ENCODE measurements at regions not wholly inside any gene's neighbourhood (a gene's known extent, or its start where the extent isn't known, plus 50 kb on each side); places are given as distances from the start of the nearest gene placed in this dataset.
"Not testable (repeated sequence)": the region's sequence is repeated elsewhere in the genome, so short reads cannot be mapped to it uniquely, and the experiment has no call there.

DNA sequence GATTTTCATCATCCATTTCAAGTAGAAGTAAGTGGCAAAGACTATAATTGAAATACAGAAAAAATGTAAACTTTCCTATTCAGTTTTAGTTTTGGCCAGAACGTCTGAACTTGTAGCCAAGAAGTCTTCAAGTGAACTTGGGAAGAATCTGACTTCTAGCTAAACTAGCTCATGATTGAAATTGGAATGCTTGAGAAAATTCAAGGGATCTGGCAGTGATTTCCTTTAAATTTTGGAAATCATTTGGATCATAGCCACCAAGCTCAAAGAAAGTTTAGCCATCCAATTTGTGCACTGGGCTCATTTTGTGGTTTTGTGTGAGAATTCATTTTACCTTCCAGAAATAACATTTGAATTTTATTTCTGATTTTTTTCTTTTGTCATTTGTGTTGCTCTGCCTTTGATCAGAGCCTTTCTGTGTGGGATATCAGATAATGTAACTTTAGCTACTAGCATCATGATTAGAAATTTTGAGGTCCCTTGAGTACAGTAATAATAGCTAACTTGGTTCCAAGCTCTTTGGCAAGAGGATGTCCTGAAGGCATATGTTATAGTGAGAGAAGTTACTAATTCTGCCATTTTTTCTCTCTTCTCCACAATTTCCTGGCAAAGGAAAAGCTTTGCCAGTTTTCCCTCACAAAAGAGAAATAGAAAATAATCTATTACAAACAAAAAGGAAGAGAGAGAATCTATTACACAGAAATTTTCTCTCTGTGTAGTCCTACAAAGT lies 2123.7 kb upstream of the RAG2 start:
- H3K27me3 Mint-ChIP-seq = no peaks in the 10 kb centered on the region
- no peaks in the 10 kb centered on the region for H3K4me1 Mint-ChIP-seq
- ATAC-seq (no peak), DNase-seq (no peak)
- no peak overlapping the region for H3K27ac Mint-ChIP-seq
- H3K9me3 Mint-ChIP-seq = peaks cover 7% of the 10 kb centered on the region
- H3K36me3 Mint-ChIP-seq (ENCODE audit: low read depth) = no peaks in the 10 kb centered on the region
- H3K4me3 Mint-ChIP-seq = no peak overlapping the region

DNA sequence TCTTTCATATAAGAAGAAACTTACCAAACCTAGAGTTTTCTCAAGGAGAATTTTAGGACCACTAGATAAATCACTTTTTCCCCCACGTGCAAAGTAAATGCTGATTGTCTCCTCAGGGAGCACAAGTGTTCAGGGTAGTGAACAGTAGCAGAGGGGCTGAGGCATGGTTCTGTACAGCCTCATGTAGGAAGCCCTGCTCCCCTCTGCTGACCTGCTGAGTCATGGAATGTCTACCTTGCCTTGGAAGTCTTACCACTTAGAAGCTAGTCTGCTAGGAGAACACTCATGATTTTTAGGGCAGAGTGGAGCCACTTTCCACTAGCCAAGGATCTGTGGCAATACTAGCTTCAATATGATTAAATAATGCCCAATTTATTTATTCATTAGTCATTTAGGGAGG lies 2120.6 kb upstream of the RAG2 start:
- no peaks in the 10 kb centered on the region for H3K4me1 Mint-ChIP-seq
- H3K4me3 Mint-ChIP-seq = no peak overlapping the region
- ATAC-seq (no peak), DNase-seq (no peak)
- H3K27me3 Mint-ChIP-seq = no peaks in the 10 kb centered on the region
- H3K36me3 Mint-ChIP-seq (ENCODE audit: low read depth) = no peaks in the 10 kb centered on the region
- H3K27ac Mint-ChIP-seq = no peak overlapping the region
- H3K9me3 Mint-ChIP-seq = peaks cover 14% of the 10 kb centered on the region

DNA sequence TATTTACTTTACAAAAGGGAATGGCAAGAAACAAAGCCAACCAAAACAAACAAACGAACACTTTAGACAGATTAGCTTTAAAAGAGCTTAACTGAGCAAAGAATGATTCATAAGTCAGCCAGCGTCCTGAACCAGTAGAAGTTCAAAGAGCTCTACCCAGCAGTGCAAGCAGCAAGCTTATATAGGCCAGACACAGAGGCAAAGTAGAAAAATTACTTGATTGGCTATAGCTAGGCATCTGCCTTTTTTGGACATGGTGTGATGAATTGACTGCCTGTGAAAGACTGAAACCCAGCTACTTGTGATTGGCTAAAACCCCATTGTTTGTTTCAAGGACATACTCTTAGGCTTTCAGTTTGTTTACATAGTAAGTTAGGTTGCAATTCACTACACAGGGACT lies 2120.0 kb upstream of the RAG2 start:
- H3K27me3 Mint-ChIP-seq = no peaks in the 10 kb centered on the region
- no peaks in the 10 kb centered on the region for H3K4me1 Mint-ChIP-seq
- peaks cover 13% of the 10 kb centered on the region for H3K9me3 Mint-ChIP-seq
- no peak for ATAC-seq
- no peak overlapping the region for H3K27ac Mint-ChIP-seq
- no peak overlapping the region for H3K4me3 Mint-ChIP-seq
- H3K36me3 Mint-ChIP-seq (ENCODE audit: low read depth) = no peaks in the 10 kb centered on the region
- no peak for DNase-seq

DNA sequence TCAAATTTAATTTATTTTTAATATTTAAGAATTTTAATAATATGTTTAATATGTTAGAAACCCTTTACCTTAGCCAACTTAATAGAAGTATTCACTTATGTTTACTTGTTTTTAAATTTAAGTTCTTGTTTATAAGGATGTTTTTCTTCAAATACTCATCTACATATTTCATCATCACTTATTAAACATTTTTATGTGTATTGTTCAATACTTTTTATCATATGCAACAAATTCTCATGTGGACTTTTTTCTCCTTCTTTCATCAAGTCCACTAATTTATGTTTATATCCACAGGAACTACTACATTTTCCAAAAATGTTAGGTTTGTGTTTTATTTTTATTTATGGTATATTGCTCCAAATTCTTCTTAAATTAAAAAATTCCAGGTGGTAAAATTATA lies 2113.1 kb upstream of the RAG2 start:
- no peaks in the 10 kb centered on the region for H3K4me1 Mint-ChIP-seq
- H3K9me3 Mint-ChIP-seq = peaks cover 21% of the 10 kb centered on the region
- no peaks in the 10 kb centered on the region for H3K36me3 Mint-ChIP-seq (ENCODE audit: low read depth)
- no peaks in the 10 kb centered on the region for H3K27me3 Mint-ChIP-seq
- no peak overlapping the region for H3K4me3 Mint-ChIP-seq
- no peak for ATAC-seq
- DNase-seq = no peak
- no peak overlapping the region for H3K27ac Mint-ChIP-seq

GRCh38 chr11:38710262-38710661 lies 2112.2 kb upstream of the RAG2 start:
- Mint-ChIP-seq H3K4me1 (no peaks in the 10 kb centered on the region), H3K9me3 (peaks cover 17% of the 10 kb centered on the region), H3K27me3 (no peaks in the 10 kb centered on the region), H3K36me3 (ENCODE audit: low read depth) (no peaks in the 10 kb centered on the region), H3K27ac (no peak overlapping the region), H3K4me3 (no peak overlapping the region)
- ATAC-seq (no peak), DNase-seq (no peak)

- no peak overlapping the region for H3K4me3 Mint-ChIP-seq
- H3K4me1 Mint-ChIP-seq = no peaks in the 10 kb centered on the region
- no peaks in the 10 kb centered on the region for H3K27me3 Mint-ChIP-seq
- DNase-seq (no peak), ATAC-seq (no peak)
- no peak overlapping the region for H3K27ac Mint-ChIP-seq
- H3K9me3 Mint-ChIP-seq = peaks cover 9% of the 10 kb centered on the region
- H3K36me3 Mint-ChIP-seq (ENCODE audit: low read depth) = no peaks in the 10 kb centered on the region
Measured at GRCh38 chr11:38700111-38700510, 2102.1 kb upstream of the RAG2 start.

DNA sequence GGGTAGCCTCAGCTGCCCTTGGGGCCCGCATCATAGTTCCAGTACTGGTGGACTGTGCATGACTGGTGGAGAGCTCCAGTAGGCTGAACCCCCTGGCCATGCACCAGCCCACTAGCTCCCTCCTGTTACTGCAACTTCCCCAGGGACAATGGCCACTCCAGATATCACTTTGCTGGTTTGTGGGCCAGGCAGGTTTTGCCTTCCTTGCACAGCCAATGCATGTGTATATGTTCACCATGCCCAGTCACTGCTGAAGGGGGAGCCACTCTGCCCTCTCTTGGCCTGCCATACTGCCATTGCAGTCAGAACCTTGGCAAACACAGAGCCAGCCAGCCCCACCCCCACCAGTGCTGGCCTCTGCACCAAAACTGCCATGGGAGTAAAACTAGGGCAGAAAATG lies 2095.3 kb upstream of the RAG2 start:
- ATAC-seq (no peak), DNase-seq (no peak)
- Mint-ChIP-seq H3K36me3 (ENCODE audit: low read depth) (no peaks in the 10 kb centered on the region), H3K9me3 (peaks cover 22% of the 10 kb centered on the region), H3K27ac (no peak overlapping the region), H3K27me3 (no peaks in the 10 kb centered on the region), H3K4me1 (no peaks in the 10 kb centered on the region), H3K4me3 (no peak overlapping the region)

DNA sequence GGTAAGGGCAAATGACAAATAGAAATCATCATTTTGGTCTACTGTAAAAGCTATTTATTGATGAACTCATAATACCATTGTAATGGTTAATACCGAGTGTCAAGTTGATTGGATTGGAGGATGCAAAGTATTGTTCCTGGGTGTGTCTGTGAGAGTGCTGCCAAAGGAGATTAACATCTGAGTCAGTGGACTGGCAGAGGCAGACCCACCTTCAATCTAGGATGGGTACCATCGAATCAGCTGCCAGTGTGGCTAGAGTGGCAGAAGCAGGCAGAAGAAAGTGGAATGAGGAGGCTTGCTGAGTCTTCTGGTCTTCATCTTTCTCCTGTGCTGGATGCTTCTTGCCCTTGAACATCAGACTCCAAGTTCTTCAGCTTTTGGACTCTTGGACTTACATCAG lies 2092.2 kb upstream of the RAG2 start:
- not testable (repeated sequence) for H3K36me3 Mint-ChIP-seq (ENCODE audit: low read depth); H3K4me3 Mint-ChIP-seq; ATAC-seq; DNase-seq; H3K27ac Mint-ChIP-seq; H3K27me3 Mint-ChIP-seq; H3K4me1 Mint-ChIP-seq
- peaks cover 14% of the 10 kb centered on the region for H3K9me3 Mint-ChIP-seq

GRCh38 chr11:38687008-38687407 lies 2089.0 kb upstream of the RAG2 start:
- Mint-ChIP-seq H3K9me3 (peaks cover under 1% of the 10 kb centered on the region), H3K36me3 (ENCODE audit: low read depth) (no peaks in the 10 kb centered on the region)

GRCh38 chr11:38683484-38683883 lies 2085.4 kb upstream of the RAG2 start:
- peaks cover 19% of the 10 kb centered on the region for H3K9me3 Mint-ChIP-seq
- H3K27me3 Mint-ChIP-seq = no peaks in the 10 kb centered on the region
- H3K36me3 Mint-ChIP-seq (ENCODE audit: low read depth) = no peaks in the 10 kb centered on the region
- H3K4me1 Mint-ChIP-seq = no peaks in the 10 kb centered on the region
- no peak overlapping the region for H3K4me3 Mint-ChIP-seq
- DNase-seq (no peak), ATAC-seq (no peak)
- no peak overlapping the region for H3K27ac Mint-ChIP-seq

More at GRCh38 chr11:38687008-38687407, 2089.0 kb upstream of the RAG2 start:
- H3K27me3 Mint-ChIP-seq = no peaks in the 10 kb centered on the region
- H3K27ac Mint-ChIP-seq = no peak overlapping the region
- no peak overlapping the region for H3K4me3 Mint-ChIP-seq
- DNase-seq = no peak
- ATAC-seq = no peak
- no peaks in the 10 kb centered on the region for H3K4me1 Mint-ChIP-seq

DNA sequence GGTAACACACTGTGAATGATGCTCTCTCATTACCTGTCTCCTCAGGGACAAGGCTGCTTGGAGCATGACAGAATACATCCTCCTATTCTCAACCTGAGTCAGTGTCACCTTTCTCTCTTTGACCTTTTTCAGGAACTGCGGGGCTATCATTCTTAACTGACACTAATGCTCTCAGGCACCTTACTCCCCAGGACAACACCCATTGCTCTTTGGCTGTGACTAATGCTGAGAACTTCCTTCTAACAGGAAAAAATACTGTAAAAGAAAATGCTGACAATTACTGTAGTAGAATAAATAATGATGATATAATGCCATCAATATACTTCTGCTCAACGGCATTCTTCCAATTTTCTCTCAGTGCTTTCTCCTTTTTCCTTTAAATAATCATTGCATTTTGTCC lies 2082.7 kb upstream of the RAG2 start:
- no peak for DNase-seq
- no peaks in the 10 kb centered on the region for H3K27me3 Mint-ChIP-seq
- no peaks in the 10 kb centered on the region for H3K36me3 Mint-ChIP-seq (ENCODE audit: low read depth)
- H3K9me3 Mint-ChIP-seq = peaks cover 30% of the 10 kb centered on the region
- H3K4me3 Mint-ChIP-seq = no peak overlapping the region
- H3K4me1 Mint-ChIP-seq = no peaks in the 10 kb centered on the region
- H3K27ac Mint-ChIP-seq = no peak overlapping the region
- ATAC-seq = no peak

GRCh38 chr11:38680166-38680565 lies 2082.1 kb upstream of the RAG2 start:
- Mint-ChIP-seq H3K4me1 (no peaks in the 10 kb centered on the region), H3K9me3 (peaks cover 32% of the 10 kb centered on the region), H3K27me3 (no peaks in the 10 kb centered on the region), H3K4me3 (no peak overlapping the region), H3K27ac (no peak overlapping the region), H3K36me3 (ENCODE audit: low read depth) (no peaks in the 10 kb centered on the region)
- no peak for ATAC-seq
- DNase-seq = no peak

GRCh38 chr11:38672445-38672844 lies 2074.4 kb upstream of the RAG2 start:
- DNase-seq = no peak
- no peaks in the 10 kb centered on the region for H3K27me3 Mint-ChIP-seq

DNA sequence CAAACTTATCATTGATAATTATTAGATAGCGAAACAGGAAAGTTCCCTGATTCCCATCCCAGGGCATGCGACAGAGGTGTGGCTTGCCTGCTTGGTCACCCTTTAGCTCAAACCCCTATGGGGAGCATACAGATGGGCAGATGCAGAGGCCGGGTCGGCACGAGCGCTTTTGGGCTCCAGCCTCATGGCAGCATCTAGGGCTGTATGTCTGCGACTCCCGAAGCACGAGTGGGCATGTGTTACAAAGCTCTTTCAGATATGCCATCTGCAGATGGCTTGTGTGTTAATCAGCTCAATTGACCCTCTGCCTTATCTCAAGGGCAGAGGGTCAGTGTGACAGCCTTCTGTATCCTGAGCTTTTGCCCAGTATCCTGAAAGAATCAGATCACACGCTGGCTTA lies 2069.3 kb upstream of the RAG2 start:
- no peak for ATAC-seq
- Mint-ChIP-seq H3K27ac (no peak overlapping the region), H3K9me3 (no peaks in the 10 kb centered on the region), H3K4me1 (no peaks in the 10 kb centered on the region), H3K4me3 (no peak overlapping the region), H3K27me3 (no peaks in the 10 kb centered on the region), H3K36me3 (ENCODE audit: low read depth) (no peaks in the 10 kb centered on the region)
- DNase-seq = no peak

More at GRCh38 chr11:38672445-38672844, 2074.4 kb upstream of the RAG2 start:
- Mint-ChIP-seq H3K4me1 (no peaks in the 10 kb centered on the region), H3K36me3 (ENCODE audit: low read depth) (no peaks in the 10 kb centered on the region), H3K4me3 (no peak overlapping the region), H3K27ac (no peak overlapping the region), H3K9me3 (peaks cover 13% of the 10 kb centered on the region)
- ATAC-seq = no peak

GRCh38 chr11:38648604-38649003 lies 2050.6 kb upstream of the RAG2 start:
- no peaks in the 10 kb centered on the region for H3K4me1 Mint-ChIP-seq
- no peaks in the 10 kb centered on the region for H3K36me3 Mint-ChIP-seq (ENCODE audit: low read depth)
- H3K27ac Mint-ChIP-seq = no peak overlapping the region
- ATAC-seq (no peak), DNase-seq (no peak)
- peaks cover 4% of the 10 kb centered on the region for H3K9me3 Mint-ChIP-seq
- H3K4me3 Mint-ChIP-seq = no peak overlapping the region
- H3K27me3 Mint-ChIP-seq = no peaks in the 10 kb centered on the region

- DNase-seq (no peak), ATAC-seq (no peak)
- Mint-ChIP-seq H3K27me3 (no peaks in the 10 kb centered on the region), H3K36me3 (ENCODE audit: low read depth) (no peaks in the 10 kb centered on the region), H3K27ac (no peak overlapping the region), H3K9me3 (peaks cover 7% of the 10 kb centered on the region), H3K4me1 (no peaks in the 10 kb centered on the region), H3K4me3 (no peak overlapping the region)
Measured at GRCh38 chr11:38646382-38646781, 2048.3 kb upstream of the RAG2 start.
